CD4-positive, alpha-beta memory T cell (primary cell): ENCODE measurements at regions not wholly inside any gene's neighbourhood (a gene's known extent, or its start where the extent isn't known, plus 50 kb on each side); places are given as distances from the start of the nearest gene placed in this dataset.

ENCODE experiments used
- CTCF ChIA-PET: fragments of 350-600 bp; sonication (Branson Sonifier 250); formaldehyde crosslinking; loops from one replicate; lab custom pipeline; 2021; ENCODE audit warnings: inconsistent platforms; ENCODE audit not compliant: partially characterized antibody; lab: Charles Lee
- POLR2A ChIA-PET: fragments of 350-600 bp; sonication (Branson Sonifier 250); formaldehyde crosslinking; loops from one replicate; lab custom pipeline; 2021; ENCODE audit not compliant: partially characterized antibody; lab: Charles Lee
- DNase-seq, 5 donors: peaks; one replicate each; pipeline versions ENCODE4 v3.0.0 to v3.0.0-alpha.2; 2020 to 2022; ENCODE audit warnings: mixed read lengths in 1 of 5
- H3K27ac ChIP-seq: one replicate; pipeline ENCODE4 v1.7.0; 2013; ENCODE audit warnings: low read depth, low read length
- H3K27me3 ChIP-seq: 2 replicates; pipeline ENCODE4 v1.7.0; 2013; ENCODE audit warnings: mild to moderate bottlenecking, low read length, moderate library complexity; ENCODE audit not compliant: insufficient read depth
- H3K36me3 ChIP-seq: 2 replicates; pipeline ENCODE4 v1.7.0; 2013; ENCODE audit warnings: mild to moderate bottlenecking, low read length, moderate library complexity; ENCODE audit not compliant: insufficient read depth
- H3K4me1 ChIP-seq: 2 replicates; pipeline ENCODE4 v1.7.0; 2013; ENCODE audit warnings: mild to moderate bottlenecking, low read length, moderate library complexity; ENCODE audit not compliant: insufficient read depth
- H3K4me3 ChIP-seq, 2 donors: one replicate each; pipeline ENCODE4 v1.7.0; 2013; ENCODE audit warnings: low read length in 2 of 2, mild to moderate bottlenecking in 1 of 2
- H3K9me3 ChIP-seq, 2 donors: one replicate each; pipeline ENCODE4 v1.7.0; 2013; ENCODE audit warnings: low read length in 2 of 2, control low read depth in 1 of 2; ENCODE audit not compliant: control insufficient read depth in 1 of 2
- H3K27ac Mint-ChIP-seq, 7 donors: one replicate each; pipeline ENCODE4 v1.8.0; 2020 to 2021; ENCODE audit warnings: mixed read lengths in 7 of 7, mild to moderate bottlenecking in 6 of 7, inconsistent platforms in 3 of 7, moderate library complexity in 3 of 7
- H3K27me3 Mint-ChIP-seq, 2 donors: one replicate each; pipeline ENCODE4 v1.8.0; 2020 to 2021; ENCODE audit warnings: mixed read lengths in 2 of 2
- H3K36me3 Mint-ChIP-seq, 2 donors: one replicate each; pipeline ENCODE4 v1.8.0; 2020 to 2021; ENCODE audit warnings: mixed read lengths in 2 of 2, inconsistent platforms in 1 of 2, mild to moderate bottlenecking in 1 of 2
- H3K4me1 Mint-ChIP-seq, 4 donors: one replicate each; pipeline ENCODE4 v1.8.0; 2020 to 2021; ENCODE audit warnings: mixed read lengths in 4 of 4, mild to moderate bottlenecking in 1 of 4
- H3K4me3 Mint-ChIP-seq, 8 donors: one replicate each; pipeline ENCODE4 v1.8.0; 2020 to 2021; ENCODE audit warnings: mixed read lengths in 8 of 8, mild to moderate bottlenecking in 7 of 8, moderate library complexity in 6 of 8, inconsistent platforms in 3 of 8
- H3K9me3 Mint-ChIP-seq, 8 donors: one replicate each; pipeline ENCODE4 v1.8.0; 2020 to 2021; ENCODE audit warnings: mixed read lengths in 8 of 8, mild to moderate bottlenecking in 5 of 8, inconsistent platforms in 3 of 8, moderate library complexity in 1 of 8
- intact Hi-C: fragments of 100-400 bp; cut with micrococcal nuclease; formaldehyde crosslinking; loops from one replicate; pipeline ENCODE4 v1.15.1; 2023

DNA sequence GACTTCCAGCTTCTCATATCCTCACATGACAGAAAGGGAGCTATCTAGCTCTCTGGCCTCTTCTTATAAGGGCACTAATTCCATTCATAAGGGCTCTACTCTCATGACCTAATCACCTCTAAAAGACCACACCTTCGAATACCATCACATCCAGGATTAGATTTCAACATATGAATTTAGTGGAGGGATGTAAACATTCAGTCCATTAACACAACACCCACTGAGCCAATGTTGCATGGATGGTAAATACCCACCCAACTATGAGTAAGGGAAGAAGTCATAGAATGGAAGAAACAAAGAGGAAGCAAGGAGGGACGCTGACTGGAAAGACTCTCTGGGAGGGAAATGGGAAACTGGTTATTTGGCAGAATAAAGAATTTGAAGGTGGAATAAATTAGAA is 112.6 kb upstream of the CCDC112 start:
- no peaks in the 10 kb centered on the region for H3K9me3 ChIP-seq
- POLR2A ChIA-PET = no interaction called here
- H3K27ac ChIP-seq = no peak overlapping the region
- no peaks in the 10 kb centered on the region for H3K36me3 ChIP-seq
- H3K4me3 Mint-ChIP-seq = no peak overlapping the region
- no peak for DNase-seq
- H3K27me3 ChIP-seq = no peaks in the 10 kb centered on the region
- H3K4me3 ChIP-seq = no peak overlapping the region
- H3K36me3 Mint-ChIP-seq = no peaks in the 10 kb centered on the region
- peaks cover 0 to 1% (median 0%) of the 10 kb centered on the region in 4 donors for H3K4me1 Mint-ChIP-seq
- intact Hi-C loops = no loop called here
- no peaks in the 10 kb centered on the region for H3K4me1 ChIP-seq
- CTCF ChIA-PET = no interaction called here
- peaks cover 0 to 5% (median 0%) of the 10 kb centered on the region in 8 donors for H3K9me3 Mint-ChIP-seq
- no peak overlapping the region for H3K27ac Mint-ChIP-seq
- peaks cover 15 to 19% of the 10 kb centered on the region in 2 donors for H3K27me3 Mint-ChIP-seq

DNA sequence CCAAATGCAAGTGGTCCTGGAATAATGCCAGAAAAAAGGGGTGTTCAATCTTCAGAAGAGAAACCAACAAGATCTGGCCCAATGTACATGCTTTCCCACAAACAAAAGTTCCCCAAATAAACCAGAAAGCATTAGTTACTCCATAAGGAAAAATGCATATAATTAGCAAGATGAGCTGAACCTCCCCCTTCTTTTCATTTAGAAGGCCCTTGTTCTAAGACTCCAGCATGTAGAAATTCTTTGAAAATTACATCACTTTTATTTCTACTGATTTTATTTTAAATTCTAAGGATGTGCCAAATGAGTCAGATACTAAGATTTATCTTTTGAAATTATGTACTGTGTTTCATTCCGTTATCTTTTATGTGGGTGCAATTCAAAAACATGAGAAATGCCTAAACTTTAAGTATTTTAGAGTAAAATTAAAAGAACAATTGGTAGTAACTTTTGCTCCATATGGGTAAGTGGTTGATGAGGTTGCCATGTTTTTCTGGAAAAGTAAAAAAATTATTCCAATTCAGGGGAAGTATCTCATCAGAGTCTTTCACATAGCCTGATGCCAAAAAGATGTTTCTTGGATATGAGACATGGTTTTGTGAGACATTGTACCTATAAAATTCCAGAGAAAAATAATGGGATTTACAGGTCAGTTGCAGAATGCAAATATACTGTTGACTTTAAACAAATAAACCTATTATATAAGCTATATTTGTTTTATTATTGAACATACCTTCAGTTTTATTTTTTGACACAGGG is 106.5 kb upstream of the CCDC112 start:
- intact Hi-C loops = no loop called here
- POLR2A ChIA-PET = no interaction called here
- Histone ChIP-seq H3K27ac (no peak overlapping the region), H3K4me1 (no peaks in the 10 kb centered on the region), H3K27me3 (no peaks in the 10 kb centered on the region), H3K4me3 (no peak overlapping the region), H3K9me3 (no peaks in the 10 kb centered on the region), H3K36me3 (no peaks in the 10 kb centered on the region)
- Mint-ChIP-seq H3K4me1 (no peaks in the 10 kb centered on the region), H3K9me3 (peaks cover 0 to 5% (median 0%) of the 10 kb centered on the region in 8 donors), H3K4me3 (no peak overlapping the region), H3K27ac (no peak overlapping the region), H3K36me3 (no peaks in the 10 kb centered on the region), H3K27me3 (peaks cover 11 to 12% of the 10 kb centered on the region in 2 donors)
- DNase-seq = no peak
- CTCF ChIA-PET = no interaction called here

DNA sequence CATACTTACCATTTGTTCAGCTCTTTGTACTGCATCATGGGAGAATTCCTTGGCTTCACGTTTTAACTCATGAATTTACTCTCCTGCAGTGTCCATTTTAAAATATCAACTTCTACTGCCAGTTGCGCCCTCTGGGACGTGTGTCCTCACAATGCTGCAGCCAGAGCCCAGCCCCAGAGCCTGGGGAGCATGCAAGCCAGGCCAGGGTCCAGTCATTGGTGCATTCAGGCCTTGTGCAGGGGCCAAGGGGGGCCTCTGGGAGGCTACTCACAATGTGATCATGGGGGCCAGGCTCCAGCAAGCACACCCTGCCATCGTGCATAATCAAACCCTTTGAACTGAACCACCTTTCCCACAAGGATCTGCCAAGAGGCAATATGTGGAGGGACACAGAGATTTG is 105.6 kb upstream of the CCDC112 start:
- intact Hi-C loops = no loop called here
- H3K27ac Mint-ChIP-seq = no peak overlapping the region
- H3K27me3 ChIP-seq = no peaks in the 10 kb centered on the region
- ChIA-PET CTCF (no interaction called here), POLR2A (no interaction called here)
- H3K9me3 ChIP-seq = no peaks in the 10 kb centered on the region
- no peak overlapping the region for H3K27ac ChIP-seq
- peaks cover 6 to 7% of the 10 kb centered on the region in 2 donors for H3K27me3 Mint-ChIP-seq
- no peaks in the 10 kb centered on the region for H3K36me3 Mint-ChIP-seq
- H3K4me1 Mint-ChIP-seq = no peaks in the 10 kb centered on the region
- H3K4me1 ChIP-seq = no peaks in the 10 kb centered on the region
- H3K9me3 Mint-ChIP-seq = peaks cover 0 to 4% (median 0%) of the 10 kb centered on the region in 8 donors
- DNase-seq = no peak
- no peak overlapping the region for H3K4me3 Mint-ChIP-seq
- no peaks in the 10 kb centered on the region for H3K36me3 ChIP-seq
- no peak overlapping the region for H3K4me3 ChIP-seq

DNA sequence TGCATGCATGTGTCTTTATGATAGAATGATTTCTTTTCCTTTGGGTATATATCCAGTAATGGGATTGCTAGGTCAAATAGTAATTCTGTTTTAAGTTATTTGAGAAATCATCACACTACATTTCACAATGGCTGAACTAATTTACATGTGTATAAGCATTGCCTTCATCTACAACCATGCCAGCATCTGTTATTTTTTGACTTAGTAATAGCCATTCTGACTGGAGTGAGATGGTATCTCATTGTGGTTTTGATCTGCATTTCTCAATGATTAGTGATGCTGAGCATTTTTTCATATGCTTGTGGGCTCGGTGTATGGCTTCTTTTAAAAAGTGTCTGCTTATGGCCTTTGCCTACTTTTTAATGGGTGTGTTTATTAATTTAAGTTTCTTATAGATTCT is 102.3 kb upstream of the CCDC112 start:
- no peaks in the 10 kb centered on the region for H3K4me1 Mint-ChIP-seq
- H3K9me3 Mint-ChIP-seq = peaks cover 0 to 4% (median 0%) of the 10 kb centered on the region in 8 donors
- H3K4me3 Mint-ChIP-seq = no peak overlapping the region
- H3K27ac Mint-ChIP-seq = no peak overlapping the region
- no peaks in the 10 kb centered on the region for H3K27me3 ChIP-seq
- DNase-seq = no peak
- H3K9me3 ChIP-seq = no peaks in the 10 kb centered on the region
- H3K4me3 ChIP-seq = no peak overlapping the region
- no peak overlapping the region for H3K27ac ChIP-seq
- peaks cover 0 to 2% of the 10 kb centered on the region in 2 donors for H3K27me3 Mint-ChIP-seq
- no peaks in the 10 kb centered on the region for H3K4me1 ChIP-seq
- POLR2A ChIA-PET = no interaction called here
- CTCF ChIA-PET = no interaction called here
- H3K36me3 Mint-ChIP-seq = no peaks in the 10 kb centered on the region
- intact Hi-C loops = no loop called here
- H3K36me3 ChIP-seq = no peaks in the 10 kb centered on the region

DNA sequence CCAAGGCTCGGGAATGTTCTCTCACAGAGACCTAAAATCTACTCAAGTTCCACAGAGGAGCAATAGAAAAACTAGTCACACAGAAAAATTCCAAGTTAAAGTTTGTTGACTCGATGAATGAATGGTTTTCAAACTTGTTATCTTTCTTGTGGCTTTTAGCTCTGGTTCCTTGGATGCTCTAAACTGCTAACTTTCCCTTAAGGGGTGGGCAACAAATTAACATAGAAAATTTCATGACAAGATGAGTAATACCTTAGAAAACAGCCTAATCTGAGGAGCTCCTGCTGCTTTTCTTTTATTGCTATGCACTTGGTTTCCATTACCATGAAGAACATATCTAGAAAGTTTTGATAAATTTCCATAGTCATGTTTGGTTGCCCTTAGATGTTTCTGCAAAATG is 100.2 kb upstream of the CCDC112 start:
- Mint-ChIP-seq H3K9me3 (peaks cover 0 to 4% (median 0%) of the 10 kb centered on the region in 8 donors), H3K27me3 (peaks cover 0 to 5% of the 10 kb centered on the region in 2 donors), H3K36me3 (no peaks in the 10 kb centered on the region), H3K4me1 (no peaks in the 10 kb centered on the region), H3K27ac (no peak overlapping the region), H3K4me3 (no peak overlapping the region)
- Histone ChIP-seq H3K9me3 (no peaks in the 10 kb centered on the region), H3K36me3 (no peaks in the 10 kb centered on the region), H3K4me3 (no peak overlapping the region), H3K4me1 (no peaks in the 10 kb centered on the region), H3K27me3 (no peaks in the 10 kb centered on the region), H3K27ac (no peak overlapping the region)
- no peak for DNase-seq
- ChIA-PET POLR2A (no interaction called here), CTCF (no interaction called here)
- intact Hi-C loops = no loop called here

DNA sequence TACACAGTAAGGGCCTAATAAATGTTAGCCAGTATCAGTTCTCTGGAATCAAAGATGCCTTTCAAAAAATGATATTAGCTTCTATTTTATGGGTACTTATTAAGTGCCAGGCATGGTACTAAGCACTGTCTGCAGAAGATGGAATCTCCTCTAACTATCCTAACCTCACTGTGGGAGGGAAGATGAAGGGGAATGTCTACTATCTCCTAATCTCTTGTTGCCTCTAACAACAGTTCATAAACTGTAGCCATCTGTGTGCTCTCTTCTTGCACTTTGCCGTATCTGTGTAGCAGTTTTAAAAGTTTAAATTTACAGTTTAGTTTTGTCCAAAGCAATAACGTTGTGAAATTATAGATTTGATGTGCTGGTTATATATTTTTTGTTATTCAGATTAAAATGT is 99.6 kb upstream of the CCDC112 start:
- no peak overlapping the region for H3K4me3 ChIP-seq
- no peak overlapping the region for H3K27ac Mint-ChIP-seq
- intact Hi-C loops = no loop called here
- H3K36me3 Mint-ChIP-seq = no peaks in the 10 kb centered on the region
- H3K9me3 ChIP-seq = no peaks in the 10 kb centered on the region
- H3K36me3 ChIP-seq = no peaks in the 10 kb centered on the region
- peaks cover 0 to 5% of the 10 kb centered on the region in 2 donors for H3K27me3 Mint-ChIP-seq
- ChIA-PET POLR2A (no interaction called here), CTCF (no interaction called here)
- H3K27ac ChIP-seq = no peak overlapping the region
- H3K4me3 Mint-ChIP-seq = no peak overlapping the region
- no peaks in the 10 kb centered on the region for H3K4me1 ChIP-seq
- H3K4me1 Mint-ChIP-seq = no peaks in the 10 kb centered on the region
- no peaks in the 10 kb centered on the region for H3K27me3 ChIP-seq
- DNase-seq = no peak
- H3K9me3 Mint-ChIP-seq = peaks cover 0 to 4% (median 0%) of the 10 kb centered on the region in 8 donors

DNA sequence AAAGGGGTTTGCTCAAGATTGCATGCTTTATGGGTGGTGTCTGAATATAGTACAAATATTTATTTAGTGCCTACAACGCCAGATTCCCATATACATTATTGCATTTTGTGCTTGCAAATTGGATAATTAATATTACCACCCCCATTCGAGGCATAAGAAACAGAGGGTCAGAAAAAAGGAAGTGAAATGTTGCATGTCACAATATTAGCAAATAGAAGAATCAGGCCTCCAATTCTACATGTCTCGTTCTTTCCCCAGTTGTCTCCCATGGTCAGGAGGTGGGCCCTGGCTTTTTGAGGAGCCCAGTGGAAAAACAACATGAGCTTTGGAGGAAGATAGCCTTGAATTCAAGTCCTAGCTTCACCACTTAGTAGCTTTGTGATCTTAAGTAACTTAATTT is 98.1 kb upstream of the CCDC112 start:
- H3K36me3 ChIP-seq = no peaks in the 10 kb centered on the region
- intact Hi-C loops = no loop called here
- no peaks in the 10 kb centered on the region for H3K36me3 Mint-ChIP-seq
- POLR2A ChIA-PET = no interaction called here
- no peaks in the 10 kb centered on the region for H3K4me1 ChIP-seq
- no peak overlapping the region for H3K27ac Mint-ChIP-seq
- no peak overlapping the region for H3K4me3 ChIP-seq
- H3K27me3 Mint-ChIP-seq = peaks cover 1 to 5% of the 10 kb centered on the region in 2 donors
- peaks cover 0 to 4% (median 0%) of the 10 kb centered on the region in 8 donors for H3K9me3 Mint-ChIP-seq
- no peak for DNase-seq
- H3K27ac ChIP-seq = no peak overlapping the region
- H3K4me1 Mint-ChIP-seq = no peaks in the 10 kb centered on the region
- no peak overlapping the region for H3K4me3 Mint-ChIP-seq
- H3K9me3 ChIP-seq = no peaks in the 10 kb centered on the region
- CTCF ChIA-PET = no interaction called here
- H3K27me3 ChIP-seq = no peaks in the 10 kb centered on the region
